Liver (tissue), 3 donors: ENCODE measurements at regions not wholly inside any gene's neighbourhood (a gene's known extent, or its start where the extent isn't known, plus 50 kb on each side); places are given as distances from the start of the nearest gene placed in this dataset.

Experiments
- CTCF ChIP-seq: fragments of 150-350 bp; IDR thresholded peaks from 2 replicates; pipeline ENCODE4 v1.5.1; 2017; ENCODE audit warnings: improper control_type of control experiment, low read depth, low read length; ENCODE audit not compliant: missing input control
- HNF4A ChIP-seq, 2 donors: conservative IDR thresholded peaks; 2 replicates each; pipeline ENCODE4 v1.6.1; 2016; ENCODE audit warnings: antibody characterized with exemption in 2 of 2, mild to moderate bottlenecking in 2 of 2
- JUND ChIP-seq, 2 donors: IDR thresholded peaks; 2 replicates each; pipeline ENCODE4 v1.6.1; 2016; ENCODE audit warnings: antibody characterized with exemption in 2 of 2
- SP1 ChIP-seq: IDR thresholded peaks from 2 replicates; pipeline ENCODE4 v1.6.1; 2018; ENCODE audit warnings: antibody characterized with exemption, mild to moderate bottlenecking
- YY1 ChIP-seq: IDR thresholded peaks from 2 replicates; pipeline ENCODE4 v1.6.1; 2016; ENCODE audit warnings: antibody characterized with exemption, mild to moderate bottlenecking
- ZBTB33 ChIP-seq: IDR thresholded peaks from 2 replicates; pipeline ENCODE4 v1.6.1; 2016; ENCODE audit warnings: antibody characterized with exemption
- TF ChIP-seq, protein P1 (sequence below): IDR thresholded peaks from 2 replicates; pipeline ENCODE4 v1.6.1; 2016; ENCODE audit warnings: antibody characterized with exemption
- TF ChIP-seq, protein P2 (sequence below): IDR thresholded peaks from 2 replicates; pipeline ENCODE4 v1.6.1; 2016; ENCODE audit warnings: antibody characterized with exemption, mild to moderate bottlenecking
- TF ChIP-seq, protein P3 (sequence below): IDR thresholded peaks from 2 replicates; pipeline ENCODE4 v1.6.1; 2016; ENCODE audit warnings: antibody characterized with exemption
- donor health status: healthy.
- donor health status: healthy.

DNA sequence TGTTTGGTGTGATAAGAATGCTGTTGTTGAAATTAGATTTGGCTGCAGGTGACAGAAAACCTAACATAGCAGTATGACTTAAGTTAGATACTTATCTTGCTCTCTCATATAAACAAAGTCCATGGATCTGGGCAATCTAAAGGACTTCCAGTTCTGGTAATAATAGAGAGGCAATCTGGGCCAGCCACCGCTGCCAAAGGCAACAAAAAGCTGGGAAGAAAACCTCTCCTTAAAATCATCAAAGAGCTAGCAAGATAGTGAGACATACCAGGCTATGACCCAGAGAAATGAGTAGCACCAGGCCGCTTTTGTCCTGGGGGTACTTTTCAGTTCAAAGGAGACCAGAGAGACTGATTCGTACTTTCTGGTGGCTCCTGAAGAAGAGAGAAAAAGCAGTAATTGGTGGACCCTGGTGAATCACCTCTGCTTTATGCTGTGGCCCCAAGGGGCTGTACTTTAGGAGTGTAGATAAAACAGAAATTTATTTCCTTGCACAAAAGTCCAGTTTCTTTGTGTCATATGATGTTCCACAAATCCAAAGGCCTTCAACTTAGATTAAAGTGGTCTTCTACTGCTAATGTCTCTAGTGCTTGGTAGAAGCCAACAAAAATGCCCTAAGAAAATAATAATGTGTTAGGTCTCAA is 125.4 kb downstream of the TBX19 start:
- TF ChIP-seq CTCF = no peak
- TF ChIP-seq, protein P1, sequence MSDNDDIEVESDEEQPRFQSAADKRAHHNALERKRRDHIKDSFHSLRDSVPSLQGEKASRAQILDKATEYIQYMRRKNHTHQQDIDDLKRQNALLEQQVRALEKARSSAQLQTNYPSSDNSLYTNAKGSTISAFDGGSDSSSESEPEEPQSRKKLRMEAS = no peak
- TF ChIP-seq, protein P2, sequence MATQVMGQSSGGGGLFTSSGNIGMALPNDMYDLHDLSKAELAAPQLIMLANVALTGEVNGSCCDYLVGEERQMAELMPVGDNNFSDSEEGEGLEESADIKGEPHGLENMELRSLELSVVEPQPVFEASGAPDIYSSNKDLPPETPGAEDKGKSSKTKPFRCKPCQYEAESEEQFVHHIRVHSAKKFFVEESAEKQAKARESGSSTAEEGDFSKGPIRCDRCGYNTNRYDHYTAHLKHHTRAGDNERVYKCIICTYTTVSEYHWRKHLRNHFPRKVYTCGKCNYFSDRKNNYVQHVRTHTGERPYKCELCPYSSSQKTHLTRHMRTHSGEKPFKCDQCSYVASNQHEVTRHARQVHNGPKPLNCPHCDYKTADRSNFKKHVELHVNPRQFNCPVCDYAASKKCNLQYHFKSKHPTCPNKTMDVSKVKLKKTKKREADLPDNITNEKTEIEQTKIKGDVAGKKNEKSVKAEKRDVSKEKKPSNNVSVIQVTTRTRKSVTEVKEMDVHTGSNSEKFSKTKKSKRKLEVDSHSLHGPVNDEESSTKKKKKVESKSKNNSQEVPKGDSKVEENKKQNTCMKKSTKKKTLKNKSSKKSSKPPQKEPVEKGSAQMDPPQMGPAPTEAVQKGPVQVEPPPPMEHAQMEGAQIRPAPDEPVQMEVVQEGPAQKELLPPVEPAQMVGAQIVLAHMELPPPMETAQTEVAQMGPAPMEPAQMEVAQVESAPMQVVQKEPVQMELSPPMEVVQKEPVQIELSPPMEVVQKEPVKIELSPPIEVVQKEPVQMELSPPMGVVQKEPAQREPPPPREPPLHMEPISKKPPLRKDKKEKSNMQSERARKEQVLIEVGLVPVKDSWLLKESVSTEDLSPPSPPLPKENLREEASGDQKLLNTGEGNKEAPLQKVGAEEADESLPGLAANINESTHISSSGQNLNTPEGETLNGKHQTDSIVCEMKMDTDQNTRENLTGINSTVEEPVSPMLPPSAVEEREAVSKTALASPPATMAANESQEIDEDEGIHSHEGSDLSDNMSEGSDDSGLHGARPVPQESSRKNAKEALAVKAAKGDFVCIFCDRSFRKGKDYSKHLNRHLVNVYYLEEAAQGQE = no peak
- no peak for TF ChIP-seq HNF4A (conservative IDR thresholded peaks at IDR 0.05)
- TF ChIP-seq, protein P3, sequence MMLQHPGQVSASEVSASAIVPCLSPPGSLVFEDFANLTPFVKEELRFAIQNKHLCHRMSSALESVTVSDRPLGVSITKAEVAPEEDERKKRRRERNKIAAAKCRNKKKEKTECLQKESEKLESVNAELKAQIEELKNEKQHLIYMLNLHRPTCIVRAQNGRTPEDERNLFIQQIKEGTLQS = no peak
- TF ChIP-seq SP1 = no peak
- no peak for TF ChIP-seq YY1
- no peak for TF ChIP-seq ZBTB33
- no peak for TF ChIP-seq JUND (IDR thresholded peaks at IDR 0.05)
